ENCODE measurements at regions not wholly inside any gene's neighbourhood (a gene's known extent, or its start where the extent isn't known, plus 50 kb on each side); places are given as distances from the start of the nearest gene placed in this dataset.

DNA sequence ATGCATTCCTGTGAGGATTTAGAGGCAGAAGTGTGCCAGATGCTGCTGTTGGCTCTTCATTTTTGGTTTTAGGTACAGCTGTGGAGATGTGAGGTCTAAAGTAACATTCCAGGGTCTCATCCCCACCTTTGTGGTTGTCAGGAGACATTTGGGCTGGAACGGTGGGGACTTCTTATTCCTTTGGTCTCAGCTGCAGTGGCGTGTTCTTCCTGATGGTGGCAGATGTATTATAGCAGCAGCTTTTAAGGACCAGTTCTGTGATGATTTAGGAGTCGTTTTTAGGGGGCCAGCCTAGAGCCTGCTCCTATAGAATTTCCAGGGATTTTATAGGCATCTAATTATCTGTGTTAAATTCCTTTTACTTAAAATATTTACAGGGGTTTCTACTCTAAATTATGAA is 221.0 kb upstream of the EOMES start:
- DNase-seq (ENCODE audit: low spot score) = peak; percentile 4
- TF ChIP-seq, protein P1, sequence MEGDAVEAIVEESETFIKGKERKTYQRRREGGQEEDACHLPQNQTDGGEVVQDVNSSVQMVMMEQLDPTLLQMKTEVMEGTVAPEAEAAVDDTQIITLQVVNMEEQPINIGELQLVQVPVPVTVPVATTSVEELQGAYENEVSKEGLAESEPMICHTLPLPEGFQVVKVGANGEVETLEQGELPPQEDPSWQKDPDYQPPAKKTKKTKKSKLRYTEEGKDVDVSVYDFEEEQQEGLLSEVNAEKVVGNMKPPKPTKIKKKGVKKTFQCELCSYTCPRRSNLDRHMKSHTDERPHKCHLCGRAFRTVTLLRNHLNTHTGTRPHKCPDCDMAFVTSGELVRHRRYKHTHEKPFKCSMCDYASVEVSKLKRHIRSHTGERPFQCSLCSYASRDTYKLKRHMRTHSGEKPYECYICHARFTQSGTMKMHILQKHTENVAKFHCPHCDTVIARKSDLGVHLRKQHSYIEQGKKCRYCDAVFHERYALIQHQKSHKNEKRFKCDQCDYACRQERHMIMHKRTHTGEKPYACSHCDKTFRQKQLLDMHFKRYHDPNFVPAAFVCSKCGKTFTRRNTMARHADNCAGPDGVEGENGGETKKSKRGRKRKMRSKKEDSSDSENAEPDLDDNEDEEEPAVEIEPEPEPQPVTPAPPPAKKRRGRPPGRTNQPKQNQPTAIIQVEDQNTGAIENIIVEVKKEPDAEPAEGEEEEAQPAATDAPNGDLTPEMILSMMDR (conservative IDR thresholded peaks at IDR 0.05; ENCODE audit: low read depth) = peak; percentile 18
- H3K27ac ChIP-seq = no peak overlapping the region
- POLR2A ChIA-PET (ENCODE audit: low non-redundant PET) = no interaction called here
- CTCF ChIA-PET = interaction anchor here (0.6 kb wide), 2 partner anchors 1021 to 1282 kb away, joined by 4 to 5 read pairs; no protein-coding TSS in a partner anchor

DNA sequence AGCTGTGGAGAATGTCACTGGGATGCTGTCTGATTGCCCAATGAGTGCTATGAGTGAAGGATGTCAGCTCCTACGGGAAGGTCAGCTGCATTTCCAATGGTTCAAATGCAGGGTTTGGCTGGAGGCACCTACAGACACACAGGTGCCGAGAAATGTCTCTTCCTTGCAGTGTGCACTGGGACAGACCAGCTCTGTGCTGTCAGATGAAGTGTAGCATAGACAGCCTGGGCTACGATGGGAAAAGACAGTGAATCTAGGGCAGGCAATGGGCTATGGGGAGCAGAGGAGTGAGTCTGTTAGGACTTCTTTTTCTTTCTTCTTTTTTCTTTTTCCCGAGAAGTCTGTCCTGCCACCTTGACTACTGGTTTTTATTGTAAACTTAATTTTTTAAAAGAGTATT is 223.1 kb upstream of the EOMES start:
- TF ChIP-seq, protein P1 (conservative IDR thresholded peaks at IDR 0.05; ENCODE audit: low read depth) = no peak
- ChIA-PET CTCF (no interaction called here), POLR2A (ENCODE audit: low non-redundant PET) (no interaction called here)

DNA sequence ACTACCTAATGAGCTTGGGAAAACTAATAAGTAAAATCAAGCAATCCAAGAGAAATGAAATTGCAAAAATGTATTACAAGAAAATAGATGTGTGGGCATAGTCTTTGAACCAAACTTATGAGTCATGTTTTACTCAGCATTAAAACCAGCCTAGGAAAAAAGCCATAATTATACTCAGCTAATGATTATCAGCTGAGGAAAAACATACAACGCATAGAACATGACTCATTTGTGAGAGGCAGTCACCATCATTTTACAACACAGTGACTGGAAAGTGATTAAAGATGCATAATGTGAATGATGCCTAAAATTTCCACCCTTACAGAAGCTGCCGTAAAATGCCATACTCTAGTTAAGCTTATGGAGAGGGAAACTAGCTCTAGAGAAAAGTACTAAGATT is 238.0 kb upstream of the EOMES start:
- TF ChIP-seq, protein P1 (conservative IDR thresholded peaks at IDR 0.05; ENCODE audit: low read depth) = no peak
- peak; percentile 57 for DNase-seq (ENCODE audit: low spot score)
- H3K27ac ChIP-seq = no peak overlapping the region
- ChIA-PET POLR2A (ENCODE audit: low non-redundant PET) (no interaction called here), CTCF (no interaction called here)

More for the DNA sequence above, 223.1 kb upstream of the EOMES start:
- no peak for DNase-seq (ENCODE audit: low spot score)
- H3K27ac ChIP-seq = no peak overlapping the region

DNA sequence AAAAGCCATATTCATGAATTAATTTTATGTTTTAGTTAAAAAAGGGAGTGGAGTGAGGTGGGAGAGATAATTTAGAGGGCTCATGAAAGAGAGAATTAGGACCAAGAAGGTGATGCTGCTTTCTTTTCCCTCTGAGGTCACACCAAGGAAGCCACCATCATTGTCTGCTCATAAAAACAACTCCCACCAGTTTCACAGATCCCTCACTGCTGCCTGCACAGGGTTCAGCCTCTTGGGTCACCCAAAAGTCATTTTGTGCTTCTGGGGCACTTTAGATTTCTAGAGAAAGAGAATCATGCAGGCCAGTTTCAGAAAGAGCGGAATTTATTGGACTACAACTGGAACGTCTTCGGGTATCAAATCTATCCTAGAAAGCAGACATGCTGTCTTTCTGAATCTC is 241.4 kb upstream of the EOMES start:
- TF ChIP-seq, protein P1 (conservative IDR thresholded peaks at IDR 0.05; ENCODE audit: low read depth) = no peak
- no peak overlapping the region for H3K27ac ChIP-seq
- DNase-seq (ENCODE audit: low spot score) = no peak
- ChIA-PET POLR2A (ENCODE audit: low non-redundant PET) (no interaction called here), CTCF (no interaction called here)

DNA sequence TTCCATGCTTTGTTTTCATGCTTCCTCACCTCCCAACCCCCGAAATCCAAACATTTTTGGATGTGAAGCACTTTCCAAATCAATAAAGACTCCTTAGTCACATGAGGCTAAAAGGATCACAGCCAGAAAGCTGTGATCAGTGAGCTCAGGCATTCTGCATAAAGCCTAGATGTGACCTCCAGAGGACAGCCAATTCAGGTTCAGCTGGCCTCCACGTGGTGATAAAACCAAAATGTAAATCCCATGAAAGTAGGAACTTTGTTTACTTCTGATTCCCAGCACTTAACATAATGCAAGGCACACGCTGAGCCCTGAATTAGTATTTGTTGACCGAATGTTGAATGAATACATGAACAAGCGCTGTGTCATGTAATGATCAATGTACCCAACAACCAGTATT is 249.5 kb upstream of the EOMES start:
- CTCF ChIA-PET = interaction anchor here (0.6 kb wide), 1 partner anchor 48 kb away, joined by 4 read pairs; no protein-coding TSS in a partner anchor
- no peak overlapping the region for H3K27ac ChIP-seq
- TF ChIP-seq, protein P1 (conservative IDR thresholded peaks at IDR 0.05; ENCODE audit: low read depth) = no peak
- DNase-seq (ENCODE audit: low spot score) = no peak
- POLR2A ChIA-PET (ENCODE audit: low non-redundant PET) = no interaction called here

DNA sequence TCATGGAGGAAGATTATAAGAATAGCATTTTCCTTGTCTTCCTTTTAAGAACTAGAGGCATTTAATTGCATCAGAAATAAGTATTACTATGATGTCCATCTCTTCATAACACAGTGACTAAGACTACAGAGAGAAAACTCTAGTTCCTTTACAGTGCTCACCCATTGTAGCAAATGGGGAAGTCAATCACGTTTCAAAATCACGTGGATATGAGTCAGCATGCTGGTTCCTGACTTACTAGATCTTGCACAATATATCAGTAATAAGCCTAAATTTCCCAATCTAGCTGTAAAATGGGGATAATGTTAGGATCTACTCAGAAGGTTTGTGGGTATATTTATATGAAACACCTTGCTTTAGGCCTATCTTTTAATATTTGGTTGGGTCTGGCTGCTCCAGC is 254.8 kb upstream of the EOMES start:
- ChIA-PET POLR2A (ENCODE audit: low non-redundant PET) (no interaction called here), CTCF (no interaction called here)
- TF ChIP-seq, protein P1 (conservative IDR thresholded peaks at IDR 0.05; ENCODE audit: low read depth) = no peak
- DNase-seq (ENCODE audit: low spot score) = peak; percentile 8
- no peak overlapping the region for H3K27ac ChIP-seq

DNA sequence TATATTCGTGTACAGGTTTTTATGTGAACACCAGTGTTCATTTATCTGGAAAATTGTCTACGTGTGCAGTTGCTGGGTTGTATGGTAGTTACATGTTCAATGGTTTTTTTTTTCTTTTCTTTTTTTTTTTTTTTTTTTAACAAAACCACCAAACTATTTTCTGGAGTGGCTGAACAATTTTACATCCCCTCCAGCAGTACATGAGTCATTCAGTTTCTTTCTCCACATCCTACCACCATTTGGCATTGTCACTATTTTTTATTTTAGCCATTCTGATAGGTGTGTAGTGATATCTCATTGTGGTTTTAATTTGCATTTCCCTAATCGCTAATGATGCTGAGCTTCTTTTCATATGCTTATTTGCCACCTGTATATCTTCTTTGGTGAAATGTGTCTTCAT is 256.3 kb upstream of the EOMES start:
- no peak overlapping the region for H3K27ac ChIP-seq
- ChIA-PET POLR2A (ENCODE audit: low non-redundant PET) (no interaction called here), CTCF (interaction anchor here (0.6 kb wide), 1 partner anchor 279 kb away, joined by 3 read pairs; no protein-coding TSS in a partner anchor)
- no peak for DNase-seq (ENCODE audit: low spot score)
- TF ChIP-seq, protein P1 (conservative IDR thresholded peaks at IDR 0.05; ENCODE audit: low read depth) = no peak

Measured in RWPE1 (cell line).